ENCODE measurements at regions not wholly inside any gene's neighbourhood (a gene's known extent, or its start where the extent isn't known, plus 50 kb on each side); places are given as distances from the start of the nearest gene placed in this dataset.

DNA sequence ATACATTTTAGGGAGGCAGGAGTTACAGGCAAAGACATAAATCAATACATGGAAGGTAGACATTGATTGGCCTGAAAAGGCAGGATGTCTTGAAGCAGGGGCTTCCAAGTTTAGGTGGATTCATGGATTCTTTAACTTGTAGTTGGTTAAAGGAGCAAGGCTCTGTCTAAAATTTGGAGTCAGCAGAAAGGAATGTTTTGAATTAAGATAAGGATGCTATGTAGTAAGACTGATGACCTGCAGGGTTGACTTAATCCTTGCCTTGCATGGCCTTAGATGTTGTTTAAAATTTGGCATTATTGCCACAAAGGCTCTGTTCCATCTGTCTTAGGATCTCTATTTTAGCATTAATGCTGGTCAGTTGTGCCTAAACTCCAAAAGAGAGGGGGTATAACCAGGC, 171.3 kb downstream of the C5orf15 start:
- in situ Hi-C loops (cut with MboI; ENCODE audit: low pct_unique_long_range_greater_than_20kb, low sequenced_read_pairs, unreplicated experiment), result no loop called here
- DNase-seq (ENCODE audit: low spot score), result no peak
- TF ChIP-seq, protein P1, sequence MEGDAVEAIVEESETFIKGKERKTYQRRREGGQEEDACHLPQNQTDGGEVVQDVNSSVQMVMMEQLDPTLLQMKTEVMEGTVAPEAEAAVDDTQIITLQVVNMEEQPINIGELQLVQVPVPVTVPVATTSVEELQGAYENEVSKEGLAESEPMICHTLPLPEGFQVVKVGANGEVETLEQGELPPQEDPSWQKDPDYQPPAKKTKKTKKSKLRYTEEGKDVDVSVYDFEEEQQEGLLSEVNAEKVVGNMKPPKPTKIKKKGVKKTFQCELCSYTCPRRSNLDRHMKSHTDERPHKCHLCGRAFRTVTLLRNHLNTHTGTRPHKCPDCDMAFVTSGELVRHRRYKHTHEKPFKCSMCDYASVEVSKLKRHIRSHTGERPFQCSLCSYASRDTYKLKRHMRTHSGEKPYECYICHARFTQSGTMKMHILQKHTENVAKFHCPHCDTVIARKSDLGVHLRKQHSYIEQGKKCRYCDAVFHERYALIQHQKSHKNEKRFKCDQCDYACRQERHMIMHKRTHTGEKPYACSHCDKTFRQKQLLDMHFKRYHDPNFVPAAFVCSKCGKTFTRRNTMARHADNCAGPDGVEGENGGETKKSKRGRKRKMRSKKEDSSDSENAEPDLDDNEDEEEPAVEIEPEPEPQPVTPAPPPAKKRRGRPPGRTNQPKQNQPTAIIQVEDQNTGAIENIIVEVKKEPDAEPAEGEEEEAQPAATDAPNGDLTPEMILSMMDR (IDR thresholded peaks at IDR 0.05; ENCODE audit: extremely low read depth, insufficient read depth, missing control alignments), result no peak

DNA sequence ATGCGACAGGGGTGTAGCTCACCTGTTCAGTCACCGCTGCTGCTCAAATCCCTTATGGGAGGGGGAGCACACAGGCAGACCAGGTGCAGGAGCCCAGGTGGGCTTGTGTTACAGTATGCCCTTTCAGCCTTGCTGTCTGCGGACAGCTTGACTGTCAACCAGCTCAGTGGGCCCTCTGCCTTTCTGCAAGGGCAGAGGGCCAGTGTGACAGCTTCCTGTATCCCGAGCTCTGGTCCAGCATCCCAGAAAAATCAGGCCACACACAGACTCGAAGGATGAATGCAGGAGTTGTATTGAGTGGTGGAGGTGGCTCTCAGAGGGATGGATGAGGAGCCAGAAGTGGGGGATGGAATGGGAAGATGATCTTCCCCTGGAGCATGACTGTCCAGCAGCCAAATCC, 172.2 kb downstream of the C5orf15 start:
- DNase-seq (ENCODE audit: low spot score), result no peak
- in situ Hi-C loops (cut with MboI; ENCODE audit: low pct_unique_long_range_greater_than_20kb, low sequenced_read_pairs, unreplicated experiment), result no loop called here
- TF ChIP-seq, protein P1 (IDR thresholded peaks at IDR 0.05; ENCODE audit: extremely low read depth, insufficient read depth, missing control alignments), result no peak

DNA sequence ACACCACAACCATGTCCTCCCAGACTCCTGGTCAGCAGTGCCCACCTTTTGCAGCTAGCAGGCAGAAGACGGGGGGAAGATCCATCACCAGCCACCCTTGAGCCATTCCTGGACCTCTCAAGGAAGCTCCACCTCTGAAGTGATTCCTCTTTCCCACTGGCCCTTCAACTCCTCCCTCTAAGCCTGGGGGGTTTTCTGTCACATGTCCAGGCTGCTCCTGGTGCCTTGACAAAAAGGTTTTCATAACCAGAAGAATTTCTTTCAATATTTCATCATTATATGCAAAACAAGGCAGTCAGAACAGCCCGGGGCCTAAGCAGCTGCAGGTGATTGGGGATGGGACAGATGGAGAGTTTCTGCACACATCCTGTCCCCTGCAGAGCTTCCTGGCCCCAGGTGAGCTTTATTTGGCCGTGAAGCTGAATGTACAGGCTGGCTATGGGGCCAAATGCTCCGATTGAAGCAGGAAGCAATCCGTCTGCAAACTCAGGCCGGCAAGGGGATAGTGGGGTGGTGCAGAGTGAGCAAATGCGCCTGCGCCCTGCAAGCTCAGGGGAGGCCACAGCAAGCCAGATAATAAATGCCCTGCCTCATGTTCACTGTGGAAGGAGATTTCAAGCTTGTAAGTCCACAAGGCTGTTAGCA, 173.5 kb downstream of the C5orf15 start:
- TF ChIP-seq, protein P1 (IDR thresholded peaks at IDR 0.05; ENCODE audit: extremely low read depth, insufficient read depth, missing control alignments), result no peak
- DNase-seq (ENCODE audit: low spot score), result no peak
- in situ Hi-C loops (cut with MboI; ENCODE audit: low pct_unique_long_range_greater_than_20kb, low sequenced_read_pairs, unreplicated experiment), result no loop called here

DNA sequence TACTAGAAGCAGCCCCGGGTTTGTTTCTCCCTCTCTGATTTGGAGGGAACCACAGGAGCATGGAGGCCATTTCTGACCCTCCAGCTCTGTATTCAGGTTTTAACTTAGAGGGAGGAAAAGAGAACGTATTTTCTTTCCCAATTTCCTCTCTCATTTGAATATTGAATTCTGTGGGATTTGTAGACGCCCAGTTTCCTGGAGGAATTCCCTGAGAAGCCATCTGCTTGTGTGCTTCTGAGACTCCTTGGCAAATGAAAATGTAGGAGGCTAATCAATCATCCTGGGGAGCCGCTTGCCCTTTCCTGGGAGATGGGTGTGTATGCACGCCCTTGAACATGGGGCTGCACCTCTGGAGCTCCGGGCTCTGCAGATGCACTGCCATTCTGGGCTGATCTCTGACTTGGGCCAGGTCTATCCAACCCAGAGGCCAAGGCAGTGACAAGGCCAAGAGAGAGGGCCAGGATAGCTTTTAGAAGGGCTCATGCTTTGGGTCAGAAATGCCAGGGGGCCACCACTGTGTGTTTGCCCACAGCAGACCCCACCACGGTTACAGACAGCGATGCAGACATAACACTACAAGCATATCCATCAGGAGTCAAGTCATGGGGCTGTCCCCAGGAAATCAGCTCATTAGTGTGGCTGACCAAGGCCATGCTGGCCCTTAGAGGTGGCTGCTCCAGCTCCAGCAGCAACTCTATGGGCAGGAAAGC, 174.5 kb downstream of the C5orf15 start:
- in situ Hi-C loops (cut with MboI; ENCODE audit: low pct_unique_long_range_greater_than_20kb, low sequenced_read_pairs, unreplicated experiment), result no loop called here
- no peak for DNase-seq (ENCODE audit: low spot score)
- TF ChIP-seq, protein P1 (IDR thresholded peaks at IDR 0.05; ENCODE audit: extremely low read depth, insufficient read depth, missing control alignments), result no peak

GRCh38 chr5:133792655-133793054, 175.8 kb downstream of the C5orf15 start:
- TF ChIP-seq, protein P1 (IDR thresholded peaks at IDR 0.05; ENCODE audit: extremely low read depth, insufficient read depth, missing control alignments), result no peak
- DNase-seq (ENCODE audit: low spot score), result no peak
- in situ Hi-C loops (cut with MboI; ENCODE audit: low pct_unique_long_range_greater_than_20kb, low sequenced_read_pairs, unreplicated experiment), result no loop called here

DNA sequence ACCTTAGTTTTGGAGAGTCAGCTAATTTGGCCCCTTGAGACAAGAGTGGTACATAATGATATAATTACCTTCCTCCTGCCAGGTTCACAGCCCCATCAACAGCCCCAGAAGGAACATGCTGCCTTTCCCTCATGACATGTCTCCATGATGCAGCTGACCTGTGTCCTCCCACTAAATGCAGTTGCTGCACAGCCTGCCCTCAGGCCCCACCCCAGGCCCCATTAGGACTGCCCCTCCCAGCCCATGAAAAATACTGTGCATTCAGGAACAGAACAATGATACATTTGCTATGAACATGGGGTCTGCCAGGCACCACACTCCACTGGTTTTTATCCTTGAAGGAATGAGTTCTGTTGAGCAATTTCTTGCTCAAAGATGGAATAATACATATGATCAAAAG, 176.4 kb downstream of the C5orf15 start:
- TF ChIP-seq, protein P1 (IDR thresholded peaks at IDR 0.05; ENCODE audit: extremely low read depth, insufficient read depth, missing control alignments), result no peak
- DNase-seq (ENCODE audit: low spot score), result no peak
- in situ Hi-C loops (cut with MboI; ENCODE audit: low pct_unique_long_range_greater_than_20kb, low sequenced_read_pairs, unreplicated experiment), result no loop called here

Data from GM13977 (cell line).